HCT116 (cell line): ENCODE measurements at regions not wholly inside any gene's neighbourhood (a gene's known extent, or its start where the extent isn't known, plus 50 kb on each side); places are given as distances from the start of the nearest gene placed in this dataset.

ENCODE experiments used
- ATAC-seq: fragments of 200-7000 bp; cut with Tn5 transposase; 2 replicates; pipeline ENCODE4 v1.9.1; 2020; ENCODE audit warnings: mild to moderate bottlenecking, moderate library complexity
- BruUV-seq: library from RNA; stranded (reverse); fragments of 400-500 nt; replicated peaks from 2 replicates; lab custom pipeline; 2021; lab: Mats Ljungman, UMichigan
- CTCF ChIA-PET: fragments of 300-600 bp; sonication (Branson Sonifier 250); formaldehyde crosslinking; loops from one replicate; lab custom pipeline; 2021; ENCODE audit warnings: antibody characterized with exemption; lab: Charles Lee
- POLR2A ChIA-PET: fragments of 300-600, 350-600 bp; sonication (Branson Sonifier 250); formaldehyde crosslinking; loops from one replicate; lab custom pipeline; 2021; ENCODE audit warnings: antibody characterized with exemption; lab: Charles Lee
- RAD21 ChIA-PET, 2 experiments: fragments of 300-600 bp; sonication (Branson Sonifier 250); formaldehyde crosslinking; loops; one replicate each; lab custom pipeline; 2023; ENCODE audit warnings: low total read pairs in 2 of 2; ENCODE audit not compliant: uncharacterized antibody in 2 of 2, unreplicated experiment in 2 of 2, low non-redundant PET in 1 of 2; lab: Charles Lee
- DNase-seq: peaks from one replicate; pipeline ENCODE4 v3.0.0-alpha.2; 2010; ENCODE audit warnings: low read depth, low spot score
- H2AFZ ChIP-seq: fragments of 200-600 bp; shearing (Covaris generic), sonication (generic); 2 replicates; pipeline ENCODE4 v1.6.1; 2017; ENCODE audit warnings: low read depth, mixed run types, mixed read lengths, antibody characterized with exemption, low read length; ENCODE audit not compliant: poor library complexity, severe bottlenecking
- H3K27ac ChIP-seq: 2 replicates; pipeline ENCODE4 v1.5.1; 2012; ENCODE audit warnings: low read depth, low read length
- H3K27me3 ChIP-seq: fragments of 200-600 bp; sonication (generic); 2 replicates; pipeline ENCODE4 v1.6.1; 2016; ENCODE audit warnings: mixed run types, low read length, mixed read lengths; ENCODE audit not compliant: insufficient read depth
- H3K36me3 ChIP-seq, 2 experiments: fragments of 200-500 bp in 1 of 2; fragments of 200-600 bp in 1 of 2; sonication (Bioruptor generic) in 1 of 2; sonication (generic) in 1 of 2; 2 replicates each; pipeline versions ENCODE4 v1.5.1 to v1.6.1; 2014 to 2016; ENCODE audit warnings: low read length in 2 of 2, inconsistent platforms in 1 of 2, mixed read lengths in 1 of 2, mixed run types in 1 of 2; ENCODE audit not compliant: insufficient read depth in 2 of 2, control insufficient read depth in 1 of 2
- H3K4me1 ChIP-seq, 2 experiments: fragments of 200-600 bp in 1 of 2; sonication (generic) in 1 of 2; 2 replicates each; pipeline versions ENCODE4 v1.5.1 to v1.6.1; 2012 to 2017; ENCODE audit warnings: low read length in 2 of 2, inconsistent platforms in 1 of 2, mild to moderate bottlenecking in 1 of 2, mixed read lengths in 1 of 2, mixed run types in 1 of 2, moderate library complexity in 1 of 2; ENCODE audit not compliant: insufficient read depth in 2 of 2, control insufficient read depth in 1 of 2
- H3K4me2 ChIP-seq: fragments of 200-600 bp; sonication (generic); 2 replicates; pipeline ENCODE4 v1.6.1; 2017; ENCODE audit warnings: mixed run types, low read length, mixed read lengths
- H3K4me3 ChIP-seq, 2 experiments: fragments of 200-600 bp in 1 of 2; sonication (generic) in 1 of 2; replicated peaks in 1 of 2; 2 replicates each; pipeline ENCODE4 v1.5.1; 2011 to 2016; ENCODE audit warnings: low read length in 2 of 2, control low read depth in 1 of 2, low read depth in 1 of 2, mild to moderate bottlenecking in 1 of 2, mixed read lengths in 1 of 2, mixed run types in 1 of 2
- H3K79me2 ChIP-seq: fragments of 200-600 bp; sonication (generic); 2 replicates; pipeline ENCODE4 v1.6.1; 2017; ENCODE audit warnings: mild to moderate bottlenecking, mixed run types, low read length, moderate library complexity, mixed read lengths; ENCODE audit not compliant: insufficient read depth
- H3K9ac ChIP-seq: fragments of 200-600 bp; sonication (generic); 2 replicates; pipeline ENCODE4 v1.6.1; 2016; ENCODE audit warnings: low read length, mixed read lengths
- H3K9me2 ChIP-seq: fragments of 200-600 bp; sonication (generic), shearing (Covaris generic); 2 replicates; pipeline ENCODE4 v1.6.1; 2017; ENCODE audit warnings: mixed run types, mild to moderate bottlenecking, moderate library complexity; ENCODE audit not compliant: insufficient read depth
- H3K9me3 ChIP-seq, 2 experiments: fragments of 200-500 bp in 1 of 2; fragments of 200-600 bp in 1 of 2; sonication (Bioruptor generic) in 1 of 2; sonication (generic) in 1 of 2; 2 replicates each; pipeline ENCODE4 v1.6.1; 2014 to 2017; ENCODE audit warnings: low read length in 2 of 2, mixed read lengths in 2 of 2, inconsistent platforms in 1 of 2, low read depth in 1 of 2, mild to moderate bottlenecking in 1 of 2, mixed run types in 1 of 2, moderate library complexity in 1 of 2; ENCODE audit not compliant: control insufficient read depth in 1 of 2, insufficient read depth in 1 of 2
- H4K20me1 ChIP-seq: fragments of 200-600 bp; sonication (generic), shearing (Covaris generic); 2 replicates; pipeline ENCODE4 v1.6.1; 2017; ENCODE audit warnings: mixed run types, mild to moderate bottlenecking, moderate library complexity; ENCODE audit not compliant: insufficient read depth
- CBX3 ChIP-seq: IDR thresholded peaks from 2 replicates; pipeline ENCODE4 v1.6.1; 2012; ENCODE audit warnings: low read depth
- EGR1 ChIP-seq: IDR thresholded peaks from 2 replicates; pipeline ENCODE4 v1.6.1; 2012; ENCODE audit warnings: low read depth
- ELF1 ChIP-seq: IDR thresholded peaks from 2 replicates; pipeline ENCODE4 v1.6.1; 2012; ENCODE audit warnings: low read depth, borderline replicate concordance
- EZH2 ChIP-seq: fragments of 200-600 bp; sonication (generic); IDR thresholded peaks from 2 replicates; pipeline ENCODE4 v1.6.1; 2017; ENCODE audit warnings: antibody characterized with exemption, mixed run types
- JUND ChIP-seq: IDR thresholded peaks from 2 replicates; pipeline ENCODE4 v1.6.1; 2012
- MAX ChIP-seq: IDR thresholded peaks from 2 replicates; pipeline ENCODE4 v1.6.1; 2012
- POLR2A ChIP-seq: IDR thresholded peaks from 2 replicates; pipeline ENCODE4 v1.7.0; 2011; ENCODE audit warnings: borderline replicate concordance; ENCODE audit not compliant: insufficient read depth, insufficient read length; ENCODE audit errors: extremely low read depth
- POLR2AphosphoS5 ChIP-seq: IDR thresholded peaks from 2 replicates; pipeline ENCODE4 v1.6.1; 2011; ENCODE audit warnings: mild to moderate bottlenecking, low read depth, low read length, moderate library complexity
- YY1 ChIP-seq: IDR thresholded peaks from 2 replicates; pipeline ENCODE4 v1.6.1; 2011; ENCODE audit warnings: low read length, low read depth, moderate library complexity, mild to moderate bottlenecking; ENCODE audit not compliant: insufficient replicate concordance; ENCODE audit errors: extremely low read depth
- ZFX ChIP-seq: fragments of 450-650 bp; IDR thresholded peaks from 2 replicates; pipeline ENCODE4 v1.6.1; 2017
- intact Hi-C: fragments of 100-400 bp; cut with micrococcal nuclease; formaldehyde crosslinking; loops from 2 replicates; pipeline ENCODE4 v1.10.0; 2022

DNA sequence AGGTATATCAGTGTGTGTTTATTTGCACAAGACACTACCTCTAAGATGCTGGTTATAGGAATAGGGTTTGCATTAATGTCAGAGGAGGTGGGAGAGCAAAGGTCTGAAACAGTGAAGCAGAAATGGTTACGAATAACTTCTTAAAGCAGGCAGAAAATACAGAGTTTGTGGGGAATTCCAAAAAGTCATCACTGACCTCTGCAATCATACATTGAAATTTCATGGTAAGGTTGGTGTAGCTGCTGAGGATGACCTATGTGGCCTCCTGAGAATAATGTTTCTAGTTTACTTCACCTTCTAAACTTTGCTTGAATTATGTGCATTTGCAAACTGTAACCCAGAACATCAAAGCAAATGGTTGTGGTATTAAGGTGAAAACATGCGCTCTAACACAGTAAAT, 280.1 kb downstream of the PCDH20 start (continued):
- TF ChIP-seq CBX3 (no peak), POLR2AphosphoS5 (no peak), EZH2 (no peak), POLR2A (no peak), YY1 (no peak), ZFX (no peak)

DNA sequence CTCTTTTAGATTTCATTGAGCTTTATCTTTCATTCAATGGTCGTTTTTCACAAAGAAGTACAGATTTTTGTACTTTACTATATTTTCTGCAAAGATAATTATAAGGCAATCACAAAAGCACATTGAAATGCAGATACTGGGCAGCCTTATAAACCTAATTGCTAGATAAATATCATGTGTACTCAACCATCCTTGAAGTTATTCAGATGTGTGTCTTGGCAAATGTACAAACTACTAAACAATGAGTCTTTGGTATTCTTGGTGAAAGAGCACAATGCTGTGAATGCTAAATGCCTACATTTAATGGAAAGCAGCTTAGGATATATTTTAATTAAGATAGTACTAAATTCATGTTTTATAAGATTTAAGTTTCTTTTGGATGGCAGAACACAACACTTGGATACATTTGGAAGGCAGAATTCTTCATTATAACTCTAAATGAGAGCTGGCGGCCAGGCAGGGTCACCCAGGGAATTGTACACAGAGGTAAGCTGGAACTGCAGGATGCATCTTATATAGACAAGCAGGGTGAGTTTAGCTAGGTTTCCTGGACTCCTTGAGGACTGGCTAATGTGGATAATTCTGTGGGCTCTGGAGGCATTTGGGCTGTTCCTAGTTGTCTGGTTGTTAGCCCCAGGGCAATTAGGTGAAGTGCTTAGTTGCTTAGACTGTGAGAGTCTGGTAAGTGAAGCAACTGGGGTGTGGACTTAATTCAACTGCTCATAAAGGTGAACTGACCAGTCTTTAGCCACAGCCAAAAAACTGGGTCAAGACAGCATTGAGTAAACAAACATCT, 286.6 kb downstream of the PCDH20 start:
- Histone ChIP-seq H3K4me2 (no peak overlapping the region), H3K9me2 (no peaks in the 10 kb centered on the region), H3K27me3 (no peaks in the 10 kb centered on the region), H3K79me2 (no peaks in the 10 kb centered on the region), H3K4me3 (no peak overlapping the region), H3K9me3 (0 out of 4 replicates have a peak, but pooled peaks cover 0 to 4% of the 10 kb centered on the region in 2 experiments), H3K36me3 (no peaks in the 10 kb centered on the region), H2AFZ (no peak overlapping the region), H4K20me1 (no peaks in the 10 kb centered on the region; the same call in 1 of the 2 replicates), H3K9ac (no peak overlapping the region), H3K27ac (no peak overlapping the region), H3K4me1 (no peaks in the 10 kb centered on the region)
- CTCF ChIA-PET, result no interaction called here
- DNase-seq (no peak), ATAC-seq (no peak)
- RAD21 ChIA-PET, result no interaction called here
- intact Hi-C loops, result no loop called here
- no TSS peak for BruUV-seq
- TF ChIP-seq MAX (no peak), EGR1 (no peak), JUND (no peak), ELF1 (no peak)
- POLR2A ChIA-PET, result interaction anchor here (0.6 kb wide), 1 partner anchor 498 kb away, joined by 3 read pairs; no protein-coding TSS in a partner anchor
